NT2/D1 (cell line): ENCODE measurements at regions not wholly inside any gene's neighbourhood (a gene's known extent, or its start where the extent isn't known, plus 50 kb on each side); places are given as distances from the start of the nearest gene placed in this dataset.

Experiments
- YY1 ChIP-seq: IDR thresholded peaks from 2 replicates; pipeline ENCODE4 v1.6.1; 2011; ENCODE audit not compliant: insufficient read length, insufficient read depth
- ZNF274 ChIP-seq: IDR thresholded peaks from 2 replicates; pipeline ENCODE4 v1.6.1; 2011; ENCODE audit warnings: mild to moderate bottlenecking, low read depth, low read length

GRCh38 chr2:193738892-193739291 lies 1544.2 kb upstream of the TMEFF2 start:
- TF ChIP-seq ZNF274: no peak
- TF ChIP-seq YY1: no peak
